Activated T-cell treated with anti-CD3 and anti-CD28 coated beads, Interleukin-2, amount 50 U/mL, for 4 hours (primary cell): ENCODE measurements at regions not wholly inside any gene's neighbourhood (a gene's known extent, or its start where the extent isn't known, plus 50 kb on each side); places are given as distances from the start of the nearest gene placed in this dataset.

ENCODE experiments used
- ATAC-seq, 2 donors: fragments of 200-7000 bp; cut with Tn5 transposase; one replicate each; pipeline ENCODE4 v1.10.0; 2021
- DNase-seq: peaks from one replicate; pipeline ENCODE4 v3.0.0-alpha.2; 2020
- H3K27me3 Mint-ChIP-seq: one replicate; pipeline ENCODE4 v1.8.0; 2021; ENCODE audit warnings: low read depth, mixed read lengths
- H3K36me3 Mint-ChIP-seq: one replicate; pipeline ENCODE4 v1.8.0; 2022; ENCODE audit warnings: mixed read lengths; ENCODE audit not compliant: insufficient read depth
- H3K4me1 Mint-ChIP-seq: one replicate; pipeline ENCODE4 v1.8.0; 2021; ENCODE audit warnings: low read depth, mixed read lengths
- H3K4me3 Mint-ChIP-seq: one replicate; pipeline ENCODE4 v1.8.0; 2021; ENCODE audit warnings: mild to moderate bottlenecking, moderate library complexity, mixed read lengths
- H3K9me3 Mint-ChIP-seq: one replicate; pipeline ENCODE4 v1.8.0; 2021; ENCODE audit warnings: mixed read lengths

GRCh38 chr16:89027281-89027680 is 50.3 kb upstream of the CBFA2T3 start:
- H3K36me3 Mint-ChIP-seq = peaks cover 5% of the 10 kb centered on the region
- H3K9me3 Mint-ChIP-seq = peaks cover 19% of the 10 kb centered on the region
- peaks cover 35% of the 10 kb centered on the region for H3K4me1 Mint-ChIP-seq
- no peaks in the 10 kb centered on the region for H3K27me3 Mint-ChIP-seq
- no peak overlapping the region for H3K4me3 Mint-ChIP-seq
- ATAC-seq = no peak
- DNase-seq = no peak

GRCh38 chr16:89031715-89032659 is 55.0 kb upstream of the CBFA2T3 start:
- ATAC-seq (peak; percentile 95), DNase-seq (peak; percentile 44)
- no peaks in the 10 kb centered on the region for H3K36me3 Mint-ChIP-seq
- H3K9me3 Mint-ChIP-seq = peaks cover 10% of the 10 kb centered on the region
- H3K4me3 Mint-ChIP-seq = peak overlapping the region; percentile 51
- H3K27me3 Mint-ChIP-seq = no peaks in the 10 kb centered on the region
- peaks cover 45% of the 10 kb centered on the region for H3K4me1 Mint-ChIP-seq

GRCh38 chr16:89033304-89033703 is 56.3 kb upstream of the CBFA2T3 start:
- ATAC-seq (no peak), DNase-seq (no peak)
- peaks cover 2% of the 10 kb centered on the region for H3K27me3 Mint-ChIP-seq
- H3K9me3 Mint-ChIP-seq = peaks cover 4% of the 10 kb centered on the region
- H3K4me1 Mint-ChIP-seq = peaks cover 40% of the 10 kb centered on the region
- H3K36me3 Mint-ChIP-seq = no peaks in the 10 kb centered on the region
- no peak overlapping the region for H3K4me3 Mint-ChIP-seq

GRCh38 chr16:89033796-89034572 is 57.0 kb upstream of the CBFA2T3 start:
- no peak for ATAC-seq
- H3K36me3 Mint-ChIP-seq = no peaks in the 10 kb centered on the region
- peaks cover 2% of the 10 kb centered on the region for H3K27me3 Mint-ChIP-seq
- H3K4me3 Mint-ChIP-seq = no peak overlapping the region
- peaks cover 4% of the 10 kb centered on the region for H3K9me3 Mint-ChIP-seq
- DNase-seq = no peak
- peaks cover 40% of the 10 kb centered on the region for H3K4me1 Mint-ChIP-seq

GRCh38 chr16:89034573-89034961 is 57.6 kb upstream of the CBFA2T3 start:
- Mint-ChIP-seq H3K27me3 (peaks cover 2% of the 10 kb centered on the region), H3K4me1 (peaks cover 40% of the 10 kb centered on the region)
- DNase-seq = no peak

GRCh38 chr16:89034971-89035668 is 58.1 kb upstream of the CBFA2T3 start:
- Mint-ChIP-seq H3K4me3 (no peak overlapping the region), H3K9me3 (peaks cover 4% of the 10 kb centered on the region), H3K27me3 (peaks cover 2% of the 10 kb centered on the region), H3K36me3 (no peaks in the 10 kb centered on the region), H3K4me1 (peaks cover 40% of the 10 kb centered on the region)
- ATAC-seq (no peak), DNase-seq (no peak)

More at GRCh38 chr16:89034573-89034961, 57.6 kb upstream of the CBFA2T3 start:
- Mint-ChIP-seq H3K9me3 (peaks cover 4% of the 10 kb centered on the region), H3K36me3 (no peaks in the 10 kb centered on the region), H3K4me3 (no peak overlapping the region)
- ATAC-seq = no peak

- Mint-ChIP-seq H3K4me3 (no peak overlapping the region), H3K36me3 (no peaks in the 10 kb centered on the region), H3K27me3 (peaks cover 2% of the 10 kb centered on the region), H3K4me1 (peaks cover 38% of the 10 kb centered on the region), H3K9me3 (peaks cover 1% of the 10 kb centered on the region)
- ATAC-seq = no peak
- no peak for DNase-seq
Measured at GRCh38 chr16:89035669-89036570, 57.7 kb upstream of the ACSF3 start.

- Mint-ChIP-seq H3K27me3 (peaks cover 2% of the 10 kb centered on the region), H3K36me3 (no peaks in the 10 kb centered on the region), H3K4me1 (peaks cover 32% of the 10 kb centered on the region)
Measured at GRCh38 chr16:89036776-89037175, 56.9 kb upstream of the ACSF3 start.

GRCh38 chr16:89037261-89038152 is 56.1 kb upstream of the ACSF3 start:
- Mint-ChIP-seq H3K36me3 (no peaks in the 10 kb centered on the region), H3K9me3 (no peaks in the 10 kb centered on the region), H3K27me3 (peaks cover 2% of the 10 kb centered on the region), H3K4me3 (no peak overlapping the region), H3K4me1 (peaks cover 25% of the 10 kb centered on the region)
- ATAC-seq (peak; percentile 52 to 55), DNase-seq (no peak)

More at GRCh38 chr16:89036776-89037175, 56.9 kb upstream of the ACSF3 start:
- Mint-ChIP-seq H3K9me3 (no peaks in the 10 kb centered on the region), H3K4me3 (no peak overlapping the region)
- no peak for ATAC-seq
- DNase-seq = no peak

- DNase-seq = no peak
- Mint-ChIP-seq H3K4me3 (no peak overlapping the region), H3K9me3 (no peaks in the 10 kb centered on the region), H3K4me1 (peaks cover 21% of the 10 kb centered on the region), H3K27me3 (peaks cover 2% of the 10 kb centered on the region), H3K36me3 (no peaks in the 10 kb centered on the region)
- ATAC-seq = no peak
Measured at GRCh38 chr16:89038221-89038721, 55.4 kb upstream of the ACSF3 start.

- Mint-ChIP-seq H3K4me1 (peaks cover 16% of the 10 kb centered on the region), H3K9me3 (no peaks in the 10 kb centered on the region), H3K4me3 (no peak overlapping the region), H3K27me3 (peaks cover 2% of the 10 kb centered on the region), H3K36me3 (no peaks in the 10 kb centered on the region)
- ATAC-seq (no peak), DNase-seq (no peak)
Measured at GRCh38 chr16:89038811-89039735, 54.6 kb upstream of the ACSF3 start.

GRCh38 chr16:89039756-89040155 is 53.9 kb upstream of the ACSF3 start:
- no peak for ATAC-seq

More at GRCh38 chr16:89039756-89040155, 53.9 kb upstream of the ACSF3 start:
- Mint-ChIP-seq H3K4me1 (peaks cover 10% of the 10 kb centered on the region), H3K36me3 (no peaks in the 10 kb centered on the region), H3K27me3 (peaks cover 2% of the 10 kb centered on the region), H3K4me3 (no peak overlapping the region), H3K9me3 (no peaks in the 10 kb centered on the region)
- no peak for DNase-seq
